GM13977 (cell line): ENCODE measurements at regions not wholly inside any gene's neighbourhood (a gene's known extent, or its start where the extent isn't known, plus 50 kb on each side); places are given as distances from the start of the nearest gene placed in this dataset.
"Not testable (repeated sequence)": the region's sequence is repeated elsewhere in the genome, so short reads cannot be mapped to it uniquely, and the experiment has no call there.

Experiments
- DNase-seq: peaks from one replicate; pipeline ENCODE4 v3.0.0; 2012; ENCODE audit warnings: low spot score
- in situ Hi-C: fragments of 300-500 bp; cut with MboI; formaldehyde crosslinking; loops from one replicate; pipeline ENCODE4 v1.12.0; 2022; ENCODE audit warnings: low sequenced_read_pairs, low pct_unique_long_range_greater_than_20kb, mixed read lengths, inconsistent platforms; ENCODE audit not compliant: unreplicated experiment
- TF ChIP-seq, protein P1 (sequence below): IDR thresholded peaks from 2 replicates; pipeline ENCODE4 v1.5.1; 2012; ENCODE audit warnings: mild to moderate bottlenecking, control low read depth; ENCODE audit not compliant: insufficient read depth; ENCODE audit errors: extremely low read depth, missing control alignments

DNA sequence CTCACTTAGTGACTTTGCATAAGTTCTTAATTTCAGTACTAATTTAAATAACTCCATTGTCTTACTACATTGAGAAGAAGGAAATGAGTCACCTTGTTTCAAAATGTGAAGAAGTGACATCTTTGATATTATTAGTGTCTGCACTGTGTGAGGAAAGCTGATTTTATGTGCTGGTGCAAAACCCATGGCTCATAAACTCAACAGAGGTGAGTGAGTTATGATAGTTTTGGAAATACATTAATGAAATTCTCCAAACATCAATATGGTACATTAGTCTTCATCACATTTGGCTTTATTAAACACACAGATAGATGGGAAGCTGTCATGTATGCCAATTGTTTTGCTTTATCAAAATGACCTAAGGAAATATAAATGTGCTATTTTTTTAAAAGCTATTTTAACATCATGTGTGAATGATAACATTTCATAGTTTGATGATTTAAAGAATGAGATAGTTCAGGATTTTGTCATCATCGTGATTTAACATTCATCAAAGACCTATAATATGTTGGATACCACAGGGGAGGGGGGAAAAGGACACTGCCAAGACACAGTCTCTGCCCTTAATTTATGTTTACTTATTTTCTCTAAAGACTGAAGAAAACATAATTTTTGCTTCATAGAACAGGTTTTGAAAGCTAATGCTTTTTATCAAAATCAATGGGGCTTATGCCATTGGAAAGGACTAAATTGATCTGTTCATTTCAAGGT lies 902.3 kb upstream of the SLITRK1 start:
- TF ChIP-seq, protein P1, sequence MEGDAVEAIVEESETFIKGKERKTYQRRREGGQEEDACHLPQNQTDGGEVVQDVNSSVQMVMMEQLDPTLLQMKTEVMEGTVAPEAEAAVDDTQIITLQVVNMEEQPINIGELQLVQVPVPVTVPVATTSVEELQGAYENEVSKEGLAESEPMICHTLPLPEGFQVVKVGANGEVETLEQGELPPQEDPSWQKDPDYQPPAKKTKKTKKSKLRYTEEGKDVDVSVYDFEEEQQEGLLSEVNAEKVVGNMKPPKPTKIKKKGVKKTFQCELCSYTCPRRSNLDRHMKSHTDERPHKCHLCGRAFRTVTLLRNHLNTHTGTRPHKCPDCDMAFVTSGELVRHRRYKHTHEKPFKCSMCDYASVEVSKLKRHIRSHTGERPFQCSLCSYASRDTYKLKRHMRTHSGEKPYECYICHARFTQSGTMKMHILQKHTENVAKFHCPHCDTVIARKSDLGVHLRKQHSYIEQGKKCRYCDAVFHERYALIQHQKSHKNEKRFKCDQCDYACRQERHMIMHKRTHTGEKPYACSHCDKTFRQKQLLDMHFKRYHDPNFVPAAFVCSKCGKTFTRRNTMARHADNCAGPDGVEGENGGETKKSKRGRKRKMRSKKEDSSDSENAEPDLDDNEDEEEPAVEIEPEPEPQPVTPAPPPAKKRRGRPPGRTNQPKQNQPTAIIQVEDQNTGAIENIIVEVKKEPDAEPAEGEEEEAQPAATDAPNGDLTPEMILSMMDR: no peak
- DNase-seq: no peak
- in situ Hi-C loops: no loop called here

DNA sequence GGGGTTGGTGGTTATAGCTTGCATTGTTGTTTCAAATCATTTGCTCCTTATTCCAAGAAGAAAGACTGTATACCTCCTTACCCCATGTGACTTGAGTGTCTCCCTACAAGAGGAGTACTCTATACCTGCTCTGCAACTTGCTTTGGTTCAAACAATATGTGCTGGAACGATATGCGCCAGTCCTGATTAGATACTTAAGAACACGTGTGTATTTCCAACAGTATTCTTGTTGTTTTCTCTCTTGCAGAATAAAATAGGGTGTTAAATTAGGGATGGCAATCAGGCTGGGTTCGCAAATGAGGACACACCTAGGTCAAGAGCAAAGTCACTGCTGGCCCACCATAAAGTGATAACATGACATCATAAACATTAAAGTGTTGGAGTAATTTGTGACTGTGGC lies 895.0 kb upstream of the SLITRK1 start:
- DNase-seq: no peak
- in situ Hi-C loops: no loop called here

DNA sequence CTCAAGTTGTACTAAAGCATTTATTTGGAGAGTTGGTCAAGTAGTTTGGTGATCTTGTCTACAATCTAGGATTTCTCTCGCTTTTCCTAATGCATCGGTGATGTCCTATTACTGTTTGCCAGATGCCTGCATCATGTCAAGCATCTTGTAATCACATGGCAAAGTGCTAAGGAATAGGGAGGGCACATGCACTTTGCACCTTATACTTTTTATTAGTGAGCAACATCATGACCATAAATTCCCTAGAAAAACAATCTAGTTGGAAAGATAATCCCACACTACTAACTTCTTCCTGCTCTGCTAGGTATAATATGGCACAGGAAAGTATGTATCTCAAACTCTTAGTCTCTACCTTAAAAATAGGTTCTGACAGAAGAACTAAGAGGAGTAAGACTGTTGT lies 894.3 kb upstream of the SLITRK1 start:
- DNase-seq: no peak
- TF ChIP-seq, protein P1: no peak
- in situ Hi-C loops: no loop called here

More for the DNA sequence above, 895.0 kb upstream of the SLITRK1 start:
- TF ChIP-seq, protein P1: no peak

DNA sequence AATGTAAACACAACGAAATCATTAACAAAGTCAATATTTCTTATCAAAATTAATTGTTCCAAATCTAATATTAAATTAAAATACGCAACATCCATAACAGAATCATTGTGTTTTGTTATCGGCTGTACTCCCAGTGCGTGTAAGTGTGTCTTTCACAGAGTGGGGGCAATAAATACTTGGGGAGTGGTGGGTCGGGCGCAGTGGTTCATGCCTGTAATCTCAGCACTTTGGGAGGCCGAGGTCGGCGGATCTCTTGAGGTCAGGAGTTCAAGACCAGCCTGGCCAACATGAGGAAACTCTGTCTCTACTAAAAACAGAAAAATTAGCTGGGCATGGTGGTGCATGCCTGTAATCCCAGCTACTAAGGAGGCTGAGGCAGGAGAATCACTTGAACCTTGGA lies 893.6 kb upstream of the SLITRK1 start:
- in situ Hi-C loops, DNase-seq: not testable (repeated sequence)

DNA sequence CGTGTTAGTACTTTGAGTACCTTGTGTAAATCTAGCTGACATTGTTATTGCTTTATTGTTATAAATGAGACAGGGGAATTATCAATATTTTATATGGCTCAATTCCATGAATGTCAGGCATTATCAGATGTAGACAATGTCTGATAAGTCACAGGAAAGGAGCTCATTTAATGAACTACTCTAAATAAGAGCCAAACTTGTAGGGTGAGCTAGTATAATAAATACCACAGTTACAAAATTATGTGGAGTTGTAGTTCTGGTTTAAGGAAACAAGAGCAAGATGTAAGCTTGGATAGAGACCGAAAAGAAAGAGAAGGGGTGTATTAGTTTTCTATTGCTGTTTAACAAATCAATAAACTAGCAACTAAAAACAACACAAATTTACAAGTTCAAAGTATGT lies 891.8 kb upstream of the SLITRK1 start:
- TF ChIP-seq, protein P1: no peak
- in situ Hi-C loops: no loop called here
- DNase-seq: no peak

DNA sequence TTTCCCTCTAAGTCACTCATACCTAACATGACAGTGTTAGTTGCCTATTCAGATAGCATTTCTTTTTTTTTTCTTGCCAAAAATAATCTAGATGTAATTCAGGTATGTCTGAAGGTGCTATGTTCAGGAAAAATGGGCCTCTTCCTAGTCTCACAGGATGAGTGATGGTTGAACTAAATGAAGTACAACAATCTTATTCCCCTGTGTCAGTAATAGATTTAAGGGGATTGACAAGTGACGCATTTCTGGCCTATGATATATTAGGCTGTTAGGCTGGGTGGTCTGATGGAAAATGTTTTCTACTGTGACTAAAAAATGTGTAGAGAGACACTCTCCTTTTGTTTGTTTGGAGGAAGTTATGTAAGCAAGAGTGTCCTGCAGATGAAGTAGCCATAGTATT lies 878.7 kb upstream of the SLITRK1 start:
- TF ChIP-seq, protein P1: no peak
- no peak for DNase-seq
- in situ Hi-C loops: no loop called here

DNA sequence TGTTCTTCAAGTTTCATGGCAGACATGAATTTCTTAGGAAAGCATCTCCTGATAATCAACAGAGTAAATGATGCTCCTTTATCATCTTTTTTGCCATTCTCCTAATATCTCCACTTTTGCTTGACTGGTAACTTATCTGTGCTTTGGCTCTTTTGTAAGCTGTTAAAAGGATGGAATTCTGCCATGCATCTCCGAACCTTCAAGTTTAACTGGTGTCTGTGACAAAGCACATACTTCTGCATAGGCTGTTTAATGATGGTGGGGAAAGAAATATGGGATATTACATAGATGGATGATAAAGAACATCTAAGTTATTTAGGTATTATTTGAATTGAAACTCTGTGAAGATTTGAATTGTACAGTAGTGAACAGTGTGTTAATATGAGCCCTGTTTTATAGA lies 866.9 kb upstream of the SLITRK1 start:
- in situ Hi-C loops: no loop called here
- TF ChIP-seq, protein P1: no peak
- no peak for DNase-seq
